GM21786 (cell line): ENCODE measurements at regions not wholly inside any gene's neighbourhood (a gene's known extent, or its start where the extent isn't known, plus 50 kb on each side); places are given as distances from the start of the nearest gene placed in this dataset.
"Not testable (repeated sequence)": the region's sequence is repeated elsewhere in the genome, so short reads cannot be mapped to it uniquely, and the experiment has no call there.

Source experiments
- ATAC-seq: cut with Tn5 transposase; IDR thresholded peaks from one replicate; pipeline ENCODE4 v1.9.1; 2021; ENCODE audit not compliant: unreplicated experiment

GRCh38 chr10:90227786-90228185 lies 526.4 kb downstream of the KIF20B start:
- no peak for ATAC-seq

- ATAC-seq, result no peak
Observed at GRCh38 chr10:90229486-90229885, 528.1 kb downstream of the KIF20B start.

- ATAC-seq, result not testable (repeated sequence)
Observed at GRCh38 chr10:90233805-90234204, 532.4 kb downstream of the KIF20B start.

GRCh38 chr10:90245623-90246022 lies 544.2 kb downstream of the KIF20B start:
- ATAC-seq, result no peak

GRCh38 chr10:90250784-90251183 lies 549.4 kb downstream of the KIF20B start:
- not testable (repeated sequence) for ATAC-seq

GRCh38 chr10:90269699-90270098 lies 568.3 kb downstream of the KIF20B start:
- no peak for ATAC-seq

- ATAC-seq, result no peak
Observed at GRCh38 chr10:90274721-90275468, 573.5 kb downstream of the KIF20B start.

GRCh38 chr10:90276894-90277475 lies 575.6 kb downstream of the KIF20B start:
- no peak for ATAC-seq

- no peak for ATAC-seq
Observed at GRCh38 chr10:90286406-90286805, 571.4 kb downstream of the HTR7 start.

- ATAC-seq, result no peak
Observed at GRCh38 chr10:90286941-90287340, 570.9 kb downstream of the HTR7 start.

GRCh38 chr10:90288391-90288933 lies 569.4 kb downstream of the HTR7 start:
- ATAC-seq, result peak; percentile 22

- ATAC-seq, result peak; percentile 65
Observed at GRCh38 chr10:90289037-90289436, 568.8 kb downstream of the HTR7 start.

- no peak for ATAC-seq
Observed at GRCh38 chr10:90293616-90294015, 564.2 kb downstream of the HTR7 start.

- ATAC-seq, result not testable (repeated sequence)
Observed at GRCh38 chr10:90294821-90295540, 562.9 kb downstream of the HTR7 start.

GRCh38 chr10:90302031-90302430 lies 555.8 kb downstream of the HTR7 start:
- not testable (repeated sequence) for ATAC-seq

GRCh38 chr10:90302758-90303481 lies 554.9 kb downstream of the HTR7 start:
- no peak for ATAC-seq

- no peak for ATAC-seq
Observed at GRCh38 chr10:90304533-90304932, 553.3 kb downstream of the HTR7 start.

- no peak for ATAC-seq
Observed at GRCh38 chr10:90306187-90306586, 551.7 kb downstream of the HTR7 start.

GRCh38 chr10:90308223-90308622 lies 549.6 kb downstream of the HTR7 start:
- ATAC-seq, result no peak

GRCh38 chr10:90313576-90314325 lies 544.1 kb downstream of the HTR7 start:
- no peak for ATAC-seq
